IPS-18a (cell line): ENCODE measurements at regions not wholly inside any gene's neighbourhood (a gene's known extent, or its start where the extent isn't known, plus 50 kb on each side); places are given as distances from the start of the nearest gene placed in this dataset.
"Not testable (repeated sequence)": the region's sequence is repeated elsewhere in the genome, so short reads cannot be mapped to it uniquely, and the experiment has no call there.

Experiments used
- H3K27ac ChIP-seq: one replicate; pipeline ENCODE4 v1.5.1; 2013; ENCODE audit warnings: low read length
- H3K27me3 ChIP-seq: one replicate; pipeline ENCODE4 v1.6.1; 2013; ENCODE audit warnings: mild to moderate bottlenecking, low read length; ENCODE audit not compliant: control insufficient read depth, insufficient read depth
- H3K36me3 ChIP-seq: one replicate; pipeline ENCODE4 v1.6.1; 2013; ENCODE audit warnings: low read depth, low read length; ENCODE audit not compliant: control insufficient read depth
- H3K4me1 ChIP-seq: one replicate; pipeline ENCODE4 v1.6.1; 2013; ENCODE audit warnings: low read depth, low read length; ENCODE audit not compliant: control insufficient read depth
- H3K4me3 ChIP-seq: one replicate; pipeline ENCODE4 v1.5.1; 2013; ENCODE audit warnings: low read length
- H3K9ac ChIP-seq: one replicate; pipeline ENCODE4 v1.6.1; 2013; ENCODE audit warnings: mild to moderate bottlenecking, low read length, moderate library complexity
- H3K9me3 ChIP-seq: one replicate; pipeline ENCODE4 v1.6.1; 2013; ENCODE audit warnings: low read depth, low read length; ENCODE audit not compliant: control insufficient read depth

DNA sequence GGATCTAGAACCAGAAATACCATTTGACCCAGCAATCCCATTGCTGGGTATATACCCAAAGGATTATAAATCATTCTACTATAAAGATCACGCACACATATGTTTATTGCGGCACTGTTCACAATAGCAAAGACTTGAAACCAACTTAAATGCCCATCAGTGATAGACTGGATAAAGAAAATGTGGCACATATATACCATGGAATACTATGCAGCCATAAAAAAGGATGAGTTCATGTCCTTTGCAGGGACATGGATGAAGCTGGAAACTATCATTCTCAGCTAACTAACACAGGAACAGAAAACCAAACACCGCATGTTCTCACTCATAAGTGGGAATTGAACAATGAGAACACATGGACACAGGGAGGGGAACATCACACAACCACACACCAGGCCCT is 93.2 kb upstream of the MYO3A start:
- not testable (repeated sequence) for H3K27me3 ChIP-seq, H3K9ac ChIP-seq, H3K27ac ChIP-seq, H3K9me3 ChIP-seq, H3K36me3 ChIP-seq, H3K4me3 ChIP-seq, H3K4me1 ChIP-seq

DNA sequence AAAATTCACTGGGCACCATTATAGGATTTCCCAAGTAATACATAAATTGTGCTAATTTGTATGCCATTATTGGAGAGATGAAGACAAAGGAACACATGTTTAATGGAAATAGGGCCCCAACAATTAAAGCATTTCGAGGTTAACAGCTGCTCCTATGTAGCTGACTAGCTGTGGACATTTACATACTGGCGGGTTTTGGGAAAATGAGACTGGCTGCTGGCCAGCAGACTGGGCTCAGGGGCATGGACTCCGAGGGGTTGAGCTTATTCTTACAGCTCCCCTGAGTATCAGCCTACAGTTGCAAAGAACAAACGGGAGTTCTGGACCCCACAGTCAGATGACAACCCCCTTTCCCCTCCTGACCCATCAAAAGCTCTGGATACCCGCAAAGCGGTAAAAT is 91.9 kb upstream of the MYO3A start:
- Histone ChIP-seq H3K4me3 (no peak overlapping the region), H3K27ac (no peak overlapping the region), H3K36me3 (no peaks in the 10 kb centered on the region), H3K9me3 (no peaks in the 10 kb centered on the region), H3K27me3 (no peaks in the 10 kb centered on the region), H3K9ac (no peak overlapping the region), H3K4me1 (no peaks in the 10 kb centered on the region)

DNA sequence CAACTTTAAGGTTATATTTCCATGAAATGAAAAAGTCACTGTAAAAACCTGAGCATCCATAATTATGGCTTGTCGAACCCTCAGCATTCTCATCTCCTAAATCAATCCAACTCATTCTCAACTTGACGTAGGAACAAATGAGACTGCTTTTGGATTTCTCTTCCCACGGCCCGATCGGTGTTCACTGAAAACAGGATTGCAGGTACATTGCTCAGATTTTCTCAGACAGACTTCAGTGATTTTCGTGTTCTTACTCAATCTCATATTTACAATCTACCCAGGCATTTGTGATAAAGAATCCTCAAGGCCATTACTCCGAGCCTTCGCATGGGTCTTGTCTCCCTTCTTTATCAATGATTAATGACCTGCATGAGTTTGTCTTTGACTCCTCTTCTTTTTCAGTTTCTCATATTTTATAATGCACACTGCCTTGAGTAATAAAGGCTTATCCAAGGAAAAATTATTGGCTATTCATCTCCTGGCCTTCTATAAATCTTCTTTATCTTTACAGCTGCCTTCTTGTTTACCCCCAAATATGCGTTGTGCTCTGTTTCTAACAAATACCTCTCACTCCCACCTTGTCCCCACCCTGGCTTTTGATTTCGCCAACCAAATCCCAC is 90.4 kb upstream of the MYO3A start:
- Histone ChIP-seq H3K36me3 (no peaks in the 10 kb centered on the region), H3K27ac (no peak overlapping the region), H3K4me1 (no peaks in the 10 kb centered on the region), H3K4me3 (no peak overlapping the region), H3K27me3 (no peaks in the 10 kb centered on the region), H3K9ac (no peak overlapping the region), H3K9me3 (no peaks in the 10 kb centered on the region)

DNA sequence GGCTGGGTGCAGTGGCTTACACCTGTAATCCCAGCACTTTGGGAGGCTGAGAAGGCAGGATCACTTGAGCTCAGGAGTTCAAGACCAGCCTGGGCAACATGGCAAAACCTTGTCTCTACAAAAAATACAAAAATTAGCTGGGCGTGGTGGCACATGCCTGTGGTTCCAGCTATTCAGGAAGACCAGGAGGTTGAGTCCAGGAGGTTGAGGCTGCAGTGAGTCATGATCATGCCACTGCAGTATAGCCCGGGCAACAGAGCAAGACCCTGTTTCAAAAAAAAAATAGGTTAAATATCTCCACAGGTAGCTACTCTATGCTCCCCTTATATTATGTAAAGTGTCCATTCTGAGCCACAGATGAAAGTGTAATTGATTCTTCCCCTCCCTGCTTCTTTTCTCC is 89.3 kb upstream of the MYO3A start:
- H3K9me3 ChIP-seq, H3K36me3 ChIP-seq, H3K27me3 ChIP-seq, H3K4me1 ChIP-seq, H3K27ac ChIP-seq, H3K9ac ChIP-seq, H3K4me3 ChIP-seq: not testable (repeated sequence)

- Histone ChIP-seq H3K4me1 (peaks cover 24% of the 10 kb centered on the region), H3K9me3 (no peaks in the 10 kb centered on the region), H3K27ac (no peak overlapping the region), H3K36me3 (no peaks in the 10 kb centered on the region), H3K4me3 (no peak overlapping the region), H3K27me3 (no peaks in the 10 kb centered on the region), H3K9ac (no peak overlapping the region)
Observed at GRCh38 chr10:25849268-25849667, 84.8 kb upstream of the MYO3A start.

DNA sequence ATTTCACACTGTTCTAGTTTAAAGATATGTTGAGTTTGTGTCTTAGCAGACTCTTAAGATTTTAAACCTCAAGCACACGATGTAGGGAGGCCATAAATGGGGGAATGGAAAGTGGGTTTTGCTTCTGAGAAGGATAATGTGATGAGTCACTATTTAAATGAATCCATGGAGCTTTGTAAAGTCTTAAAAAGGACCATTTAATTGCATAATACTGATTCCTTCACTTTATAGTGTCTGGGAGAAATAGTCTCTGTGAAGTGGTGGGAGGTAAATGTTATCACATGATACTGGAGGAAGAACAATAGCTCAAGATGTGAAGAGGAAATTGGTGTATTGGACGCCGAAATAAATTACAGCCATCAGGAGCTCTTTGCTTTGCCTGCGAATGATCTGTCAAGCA is 84.0 kb upstream of the MYO3A start:
- H3K27me3 ChIP-seq: no peaks in the 10 kb centered on the region
- H3K36me3 ChIP-seq: no peaks in the 10 kb centered on the region
- no peaks in the 10 kb centered on the region for H3K9me3 ChIP-seq
- no peak overlapping the region for H3K27ac ChIP-seq
- peaks cover 26% of the 10 kb centered on the region for H3K4me1 ChIP-seq
- no peak overlapping the region for H3K9ac ChIP-seq
- no peak overlapping the region for H3K4me3 ChIP-seq

DNA sequence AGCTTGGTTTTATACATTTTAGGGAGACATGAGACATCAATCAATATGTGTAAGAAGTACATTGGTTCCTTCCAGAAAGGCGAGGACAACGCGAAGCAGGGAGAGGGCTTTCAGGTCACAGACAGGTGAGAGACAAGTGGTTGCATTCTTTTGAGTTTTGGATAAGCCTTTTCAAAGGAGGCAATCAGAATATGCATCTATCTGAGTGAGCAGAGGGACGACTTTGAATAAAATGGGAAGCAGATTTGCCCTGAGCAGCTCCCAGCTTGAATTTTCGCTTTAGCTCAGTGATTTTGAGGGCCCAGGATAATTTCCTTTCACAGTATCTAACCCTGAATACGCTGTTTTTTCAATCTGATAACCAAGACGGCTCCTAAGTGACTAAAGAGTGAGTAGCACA is 82.5 kb upstream of the MYO3A start:
- no peak overlapping the region for H3K9ac ChIP-seq
- H3K27me3 ChIP-seq: no peaks in the 10 kb centered on the region
- H3K9me3 ChIP-seq: no peaks in the 10 kb centered on the region
- no peaks in the 10 kb centered on the region for H3K36me3 ChIP-seq
- no peak overlapping the region for H3K27ac ChIP-seq
- H3K4me3 ChIP-seq: no peak overlapping the region
- peaks cover 27% of the 10 kb centered on the region for H3K4me1 ChIP-seq

- H3K27me3 ChIP-seq: no peaks in the 10 kb centered on the region
- no peak overlapping the region for H3K4me3 ChIP-seq
- H3K36me3 ChIP-seq: no peaks in the 10 kb centered on the region
- no peaks in the 10 kb centered on the region for H3K9me3 ChIP-seq
- H3K27ac ChIP-seq: no peak overlapping the region
- H3K9ac ChIP-seq: no peak overlapping the region
- H3K4me1 ChIP-seq: peaks cover 27% of the 10 kb centered on the region
Observed at GRCh38 chr10:25852364-25852941, 81.6 kb upstream of the MYO3A start.

- no peak overlapping the region for H3K9ac ChIP-seq
- peaks cover 3% of the 10 kb centered on the region for H3K4me1 ChIP-seq
- H3K27ac ChIP-seq: no peak overlapping the region
- H3K36me3 ChIP-seq: no peaks in the 10 kb centered on the region
- no peak overlapping the region for H3K4me3 ChIP-seq
- H3K9me3 ChIP-seq: no peaks in the 10 kb centered on the region
- H3K27me3 ChIP-seq: no peaks in the 10 kb centered on the region
Observed at GRCh38 chr10:25858076-25858475, 76.0 kb upstream of the MYO3A start.

- no peak overlapping the region for H3K27ac ChIP-seq
- H3K27me3 ChIP-seq: no peaks in the 10 kb centered on the region
- H3K4me1 ChIP-seq: no peaks in the 10 kb centered on the region
- H3K9ac ChIP-seq: no peak overlapping the region
- no peaks in the 10 kb centered on the region for H3K9me3 ChIP-seq
- H3K4me3 ChIP-seq: no peak overlapping the region
- no peaks in the 10 kb centered on the region for H3K36me3 ChIP-seq
Observed at GRCh38 chr10:25865267-25865666, 68.8 kb upstream of the MYO3A start.

DNA sequence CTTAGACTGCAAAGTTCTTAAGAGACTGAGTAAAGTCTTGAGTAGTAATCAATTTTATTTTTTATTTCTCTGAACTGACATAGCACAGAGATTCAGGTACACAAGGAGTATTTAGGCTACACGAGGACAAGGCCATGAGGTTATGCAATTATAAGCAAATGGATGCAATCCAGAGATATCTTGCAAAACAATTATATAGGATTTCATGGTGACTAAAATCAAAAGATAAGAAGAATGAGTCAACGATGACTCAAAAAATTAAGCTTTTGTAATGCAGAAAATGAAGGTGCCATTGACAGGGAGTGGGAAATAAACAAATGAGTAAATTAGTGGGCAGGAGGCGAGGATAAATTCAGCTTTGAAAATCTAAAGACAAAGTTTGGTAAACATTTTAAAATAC is 66.7 kb upstream of the MYO3A start:
- no peak overlapping the region for H3K4me3 ChIP-seq
- H3K4me1 ChIP-seq: no peaks in the 10 kb centered on the region
- no peaks in the 10 kb centered on the region for H3K27me3 ChIP-seq
- H3K9me3 ChIP-seq: no peaks in the 10 kb centered on the region
- H3K9ac ChIP-seq: no peak overlapping the region
- no peak overlapping the region for H3K27ac ChIP-seq
- H3K36me3 ChIP-seq: no peaks in the 10 kb centered on the region

DNA sequence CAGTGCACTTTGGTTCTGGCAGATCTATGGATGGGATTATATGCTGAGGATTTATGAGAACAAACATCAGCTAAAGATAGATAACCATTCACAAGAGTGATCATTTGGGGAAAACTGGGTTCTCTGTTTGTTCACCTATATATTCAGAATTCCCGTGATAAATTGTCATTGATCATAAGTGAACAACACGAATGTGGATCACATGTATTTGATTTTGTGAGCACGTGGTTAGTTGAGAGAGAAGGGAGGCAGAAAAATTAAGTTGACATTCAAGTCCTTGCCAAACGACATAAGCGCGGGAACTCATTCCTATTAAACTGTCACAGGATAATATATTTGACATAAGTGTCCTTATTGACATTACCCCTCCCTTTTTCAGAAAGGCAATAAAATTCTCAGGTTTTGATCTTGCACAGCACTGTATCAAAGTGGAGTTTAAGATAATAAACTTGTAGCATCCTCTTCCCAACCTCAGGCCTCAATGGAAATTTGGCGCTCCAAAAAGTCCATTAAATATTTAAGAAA is 64.9 kb upstream of the MYO3A start:
- H3K9me3 ChIP-seq: no peaks in the 10 kb centered on the region
- no peak overlapping the region for H3K4me3 ChIP-seq
- H3K4me1 ChIP-seq: no peaks in the 10 kb centered on the region
- H3K9ac ChIP-seq: no peak overlapping the region
- no peaks in the 10 kb centered on the region for H3K36me3 ChIP-seq
- no peaks in the 10 kb centered on the region for H3K27me3 ChIP-seq
- no peak overlapping the region for H3K27ac ChIP-seq
